Tibial artery (tissue), 4 donors: ENCODE measurements at regions not wholly inside any gene's neighbourhood (a gene's known extent, or its start where the extent isn't known, plus 50 kb on each side); places are given as distances from the start of the nearest gene placed in this dataset.

Experiments used
- DNase-seq, 2 donors: peaks; one replicate each; pipeline ENCODE4 v3.0.0-alpha.2; 2019
- H3K27ac ChIP-seq, 2 donors: fragments of 200-600 bp; sonication (generic) in 1 of 2; 1 replicate in 1 of 2; 2 replicates in 1 of 2; pipeline ENCODE4 v1.5.1; 2018 to 2019; ENCODE audit warnings: mild to moderate bottlenecking in 1 of 2
- H3K27me3 ChIP-seq, 2 donors: fragments of 200-600 bp; sonication (generic) in 1 of 2; one replicate each; pipeline versions ENCODE4 v1.5.1 to v1.6.0; 2016 to 2019
- H3K36me3 ChIP-seq, 3 donors: fragments of 200-600 bp; sonication (generic) in 2 of 3; one replicate each; pipeline ENCODE4 v1.5.1; 2016 to 2019; ENCODE audit warnings: mild to moderate bottlenecking in 2 of 3
- H3K4me1 ChIP-seq, 4 donors: fragments of 200-600 bp; sonication (generic) in 2 of 4; 1 replicate in 3 of 4; 2 replicates in 1 of 4; pipeline ENCODE4 v1.5.1; 2016 to 2019
- H3K4me3 ChIP-seq, 2 donors: fragments of 200-600 bp; sonication (generic) in 1 of 2; 1 replicate in 1 of 2; 2 replicates in 1 of 2; pipeline ENCODE4 v1.5.1; 2018 to 2019; ENCODE audit warnings: mild to moderate bottlenecking in 2 of 2
- H3K9me3 ChIP-seq, 3 donors: fragments of 200-600 bp; sonication (generic) in 1 of 3; one replicate each; pipeline ENCODE4 v1.5.1; 2016 to 2019
- CTCF ChIP-seq, 2 experiments: fragments of 200-600 bp in 1 of 2; fragments of 450-650 bp in 1 of 2; IDR thresholded peaks; one replicate each; pipeline ENCODE4 v1.5.1; 2017 to 2019; ENCODE audit warnings: antibody characterized with exemption in 2 of 2, mild to moderate bottlenecking in 1 of 2, moderate library complexity in 1 of 2
- intact Hi-C: fragments of 100-400 bp; cut with DNase I; formaldehyde crosslinking; loops from one replicate; pipeline ENCODE4 v1.15.0; 2023; ENCODE audit warnings: low total_unique reads

GRCh38 chr16:73878611-73879010 is 418.0 kb upstream of the PSMD7 start:
- H3K9me3 ChIP-seq, result no peaks in the 10 kb centered on the region
- intact Hi-C loops, result loop anchor here (2.0 kb wide), 1 partner anchor 314 kb away; no protein-coding TSS in a partner anchor
- H3K4me3 ChIP-seq, result no peak overlapping the region
- H3K27me3 ChIP-seq, result no peaks in the 10 kb centered on the region
- H3K4me1 ChIP-seq, result no peaks in the 10 kb centered on the region
- no peaks in the 10 kb centered on the region for H3K36me3 ChIP-seq
- no peak for DNase-seq
- no peak overlapping the region for H3K27ac ChIP-seq
- peak; percentile 67 to 69 for TF ChIP-seq CTCF (IDR thresholded peaks at IDR 0.05)

- no peaks in the 10 kb centered on the region for H3K27me3 ChIP-seq
- DNase-seq, result no peak
- intact Hi-C loops, result no loop called here
- H3K4me3 ChIP-seq, result no peak overlapping the region
- H3K9me3 ChIP-seq, result no peaks in the 10 kb centered on the region
- no peaks in the 10 kb centered on the region for H3K36me3 ChIP-seq
- TF ChIP-seq CTCF (IDR thresholded peaks at IDR 0.05), result no peak
- no peaks in the 10 kb centered on the region for H3K4me1 ChIP-seq
- H3K27ac ChIP-seq, result no peak overlapping the region
These were observed 419.5 kb upstream of the PSMD7 start for GRCh38 chr16:73877150-73877549.

- no peaks in the 10 kb centered on the region for H3K36me3 ChIP-seq
- no peak overlapping the region for H3K4me3 ChIP-seq
- H3K27ac ChIP-seq, result no peak overlapping the region
- no peaks in the 10 kb centered on the region for H3K4me1 ChIP-seq
- intact Hi-C loops, result no loop called here
- no peaks in the 10 kb centered on the region for H3K9me3 ChIP-seq
- TF ChIP-seq CTCF (IDR thresholded peaks at IDR 0.05), result no peak
- DNase-seq, result no peak
- H3K27me3 ChIP-seq, result no peaks in the 10 kb centered on the region
These were observed 420.5 kb upstream of the PSMD7 start for GRCh38 chr16:73875996-73876690.

- intact Hi-C loops, result no loop called here
- Histone ChIP-seq H3K4me1 (no peaks in the 10 kb centered on the region), H3K36me3 (no peaks in the 10 kb centered on the region), H3K4me3 (no peak overlapping the region), H3K27me3 (no peaks in the 10 kb centered on the region), H3K9me3 (no peaks in the 10 kb centered on the region), H3K27ac (no peak overlapping the region)
- no peak for TF ChIP-seq CTCF (IDR thresholded peaks at IDR 0.05)
- DNase-seq, result no peak
These were observed 422.3 kb upstream of the PSMD7 start for GRCh38 chr16:73874324-73874723.

- no peaks in the 10 kb centered on the region for H3K4me1 ChIP-seq
- H3K36me3 ChIP-seq, result no peaks in the 10 kb centered on the region
- TF ChIP-seq CTCF (IDR thresholded peaks at IDR 0.05), result no peak
- H3K9me3 ChIP-seq, result no peaks in the 10 kb centered on the region
- intact Hi-C loops, result no loop called here
- no peak overlapping the region for H3K27ac ChIP-seq
- H3K27me3 ChIP-seq, result no peaks in the 10 kb centered on the region
- H3K4me3 ChIP-seq, result no peak overlapping the region
- no peak for DNase-seq
These were observed 423.0 kb upstream of the PSMD7 start for GRCh38 chr16:73873643-73874042.

- Histone ChIP-seq H3K27me3 (no peaks in the 10 kb centered on the region), H3K36me3 (no peaks in the 10 kb centered on the region), H3K4me1 (no peaks in the 10 kb centered on the region), H3K4me3 (no peak overlapping the region), H3K9me3 (no peaks in the 10 kb centered on the region), H3K27ac (no peak overlapping the region)
- TF ChIP-seq CTCF (IDR thresholded peaks at IDR 0.05), result no peak
- intact Hi-C loops, result no loop called here
- no peak for DNase-seq
These were observed 423.8 kb upstream of the PSMD7 start for GRCh38 chr16:73872856-73873255.
